Heart left ventricle (tissue), 16 donors: ENCODE measurements at regions not wholly inside any gene's neighbourhood (a gene's known extent, or its start where the extent isn't known, plus 50 kb on each side); places are given as distances from the start of the nearest gene placed in this dataset.

Source experiments
- ATAC-seq, 4 donors: fragments of 200-7000 bp; cut with Tn5 transposase; one replicate each; pipeline ENCODE4 v1.9.1; 2020 to 2022; ENCODE audit warnings: moderate library complexity in 4 of 4, mild to moderate bottlenecking in 3 of 4, moderate number of reproducible peaks in 1 of 4
- DNase-seq, 5 donors: peaks; one replicate each; pipeline ENCODE4 v3.0.0-alpha.2; 2020
- H3K27ac ChIP-seq, 12 donors: fragments of 200-600 bp; sonication (generic) in 4 of 12; one replicate each; pipeline versions ENCODE4 v1.5.0 to v1.8.0; 2016 to 2022; ENCODE audit warnings: mild to moderate bottlenecking in 2 of 12
- H3K27me3 ChIP-seq, 9 donors: fragments of 200-600 bp; sonication (generic) in 2 of 9; one replicate each; pipeline versions ENCODE4 v1.5.1 to v1.8.0; 2016 to 2022; ENCODE audit warnings: mild to moderate bottlenecking in 3 of 9
- H3K36me3 ChIP-seq, 9 donors: fragments of 200-600 bp; sonication (generic) in 2 of 9; one replicate each; pipeline versions ENCODE4 v1.5.0 to v1.8.0; 2018 to 2022; ENCODE audit warnings: mild to moderate bottlenecking in 2 of 9
- H3K4me1 ChIP-seq, 12 donors: fragments of 200-600 bp; sonication (generic) in 4 of 12; one replicate each; pipeline versions ENCODE4 v1.5.0 to v1.8.0; 2016 to 2022; ENCODE audit warnings: mild to moderate bottlenecking in 3 of 12
- H3K4me3 ChIP-seq, 12 donors: fragments of 200-600 bp; sonication (generic) in 4 of 12; one replicate each; pipeline versions ENCODE4 v1.5.0 to v1.8.0; 2017 to 2022; ENCODE audit warnings: mild to moderate bottlenecking in 9 of 12, moderate library complexity in 4 of 12
- H3K9me3 ChIP-seq, 12 donors: fragments of 200-600 bp; sonication (generic) in 4 of 12; one replicate each; pipeline versions ENCODE4 v1.5.0 to v1.8.0; 2016 to 2022; ENCODE audit warnings: mild to moderate bottlenecking in 1 of 12
- CTCF ChIP-seq, 12 donors: fragments of 200-600 bp; sonication (generic) in 4 of 12; IDR thresholded peaks; one replicate each; pipeline versions ENCODE4 v1.5.0 to v1.8.0; 2018 to 2022; ENCODE audit warnings: antibody characterized with exemption in 12 of 12, mild to moderate bottlenecking in 5 of 12
- POLR2A ChIP-seq, 2 donors: fragments of 450-650 bp; IDR thresholded peaks; one replicate each; pipeline ENCODE4 v1.6.1; 2017; ENCODE audit warnings: antibody characterized with exemption in 2 of 2, mild to moderate bottlenecking in 2 of 2, moderate library complexity in 2 of 2
- WGBS, 4 donors: extraction: QIAGEN DNeasy Blood & Tissue Kit in 2 of 4; methylation state at CpG; one replicate each; pipeline versions ENCODE4 v1.1.5 to v1.1.7; 2013 to 2018; 5-methylcytosine and 5-hydroxymethylcytosine counted together
- intact Hi-C, 10 donors: fragments of 100-400 bp; cut with DNase I; formaldehyde crosslinking; loops; one replicate each; pipeline versions ENCODE4 v1.11.1 to v1.14.2; 2022
- donor health status: ischemic (EF 13 %, LVEDD 7.1; RV severe dilation, severe dysfunction).
- donor health status: healthy with polysubstance abuse.
- donor health status: DM: no; HTN: yes; CAD: no.
- donor health status: DM: no; HTN: no; CAD: no.
- donor health status: ischemic (EF 25% LVEDD 6.9; RV normal size, moderate dysfunction).
- donor health status: ischemic (EF 25% LVEDD 5.7; RV mildly dilated, moderate dysfunction).
- donor health status: healthy.
- donor health status: DM: yes; HTN: yes; CAD: no.
- donor health status: ischemic (EF 35%, LVEDD 5.7; RV mildly dilated, moderate dysfunction).
- donor health status: nonischemic (EF 11% LVEDD 7.7; RV severe dilation, severe dysfunction).
- donor health status: DM: yes; HTN: yes; CAD: no.
- donor health status: PGD.
- donor health status: ischemic (EF 29% LVEDD 5.4; RV normal size, mild dysfunction).
- donor health status: nonischemic (EF 23%, LVEDD 6.1; RV moderate dilation, normal function).

GRCh38 chrX:42274151-42274550 is 350.8 kb upstream of the CASK start:
- WGBS, 4 donors: 58 to 81% (median 75%) methylated on average over 2 of the region's 2 CpGs
- Histone ChIP-seq H3K27me3 (no peaks in the 10 kb centered on the region), H3K36me3 (no peaks in the 10 kb centered on the region), H3K9me3 (no peaks in the 10 kb centered on the region), H3K27ac (no peak overlapping the region), H3K4me3 (no peak overlapping the region), H3K4me1 (no peaks in the 10 kb centered on the region)
- no peak for TF ChIP-seq POLR2A (IDR thresholded peaks at IDR 0.05)
- no peak for TF ChIP-seq CTCF (IDR thresholded peaks at IDR 0.05)
- intact Hi-C loops: no loop called here
- DNase-seq: no peak
- ATAC-seq: no peak

DNA sequence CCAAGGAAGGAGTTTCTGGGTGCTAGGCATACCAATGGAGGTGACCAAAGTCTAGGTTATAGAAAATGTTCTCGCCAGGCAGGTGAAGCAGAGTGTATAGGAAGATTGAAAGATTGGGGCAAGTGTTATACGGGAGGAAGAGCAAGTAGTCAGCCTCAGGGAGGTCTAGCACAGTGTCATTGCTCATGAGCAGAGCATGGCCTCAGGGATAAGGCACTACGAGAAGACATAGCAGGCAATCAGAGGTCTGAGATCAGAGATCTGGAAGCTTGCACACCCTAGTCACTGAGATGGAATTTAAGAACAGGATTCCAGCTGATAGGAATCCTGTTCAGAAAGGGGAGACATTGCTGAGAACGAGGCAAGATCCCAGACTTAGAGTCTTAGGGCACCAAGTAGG is 350.0 kb upstream of the CASK start:
- Histone ChIP-seq H3K4me3 (no peak overlapping the region), H3K9me3 (no peaks in the 10 kb centered on the region), H3K4me1 (no peaks in the 10 kb centered on the region), H3K27ac (no peak overlapping the region), H3K27me3 (no peaks in the 10 kb centered on the region), H3K36me3 (no peaks in the 10 kb centered on the region)
- no peak for TF ChIP-seq CTCF (IDR thresholded peaks at IDR 0.05)
- no peak for TF ChIP-seq POLR2A (IDR thresholded peaks at IDR 0.05)
- intact Hi-C loops: no loop called here
- 60 to 80% (median 70%) methylated on average over 4 of the region's 4 CpGs for WGBS, 4 donors
- no peak for ATAC-seq
- no peak for DNase-seq

- ATAC-seq (no peak), DNase-seq (no peak)
- Histone ChIP-seq H3K4me3 (no peak overlapping the region), H3K4me1 (no peaks in the 10 kb centered on the region), H3K27ac (no peak overlapping the region), H3K36me3 (no peaks in the 10 kb centered on the region), H3K27me3 (no peaks in the 10 kb centered on the region), H3K9me3 (no peaks in the 10 kb centered on the region)
- WGBS, 4 donors: 49 to 81% (median 68%) methylated on average over 2 of the region's 2 CpGs
- intact Hi-C loops: no loop called here
- TF ChIP-seq CTCF (IDR thresholded peaks at IDR 0.05) (no peak), POLR2A (IDR thresholded peaks at IDR 0.05) (no peak)
These were observed 345.8 kb upstream of the CASK start for GRCh38 chrX:42269186-42269585.

DNA sequence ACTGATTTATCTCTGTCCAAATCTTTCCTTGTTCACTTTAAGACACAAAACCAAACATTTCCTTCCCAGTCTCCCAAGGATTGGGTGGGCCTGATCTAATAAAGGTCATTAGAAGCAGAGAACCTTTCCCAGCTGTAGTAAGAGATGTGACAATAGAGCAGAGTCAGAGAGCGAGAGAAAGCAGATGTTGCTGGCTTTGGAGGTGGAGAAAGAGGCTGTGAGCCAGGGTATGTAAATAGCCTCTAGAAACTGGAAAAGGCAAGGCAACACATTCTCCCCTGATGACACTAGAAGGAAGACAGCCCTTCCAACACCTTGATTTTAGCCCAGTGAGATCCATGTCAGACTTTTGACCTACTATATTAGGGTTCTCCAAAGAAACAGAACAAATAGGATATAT is 337.5 kb upstream of the CASK start:
- DNase-seq: no peak
- H3K27me3 ChIP-seq: no peaks in the 10 kb centered on the region
- peaks cover 0 to 6% (median 0%) of the 10 kb centered on the region in 12 donors for H3K9me3 ChIP-seq
- no peak for TF ChIP-seq CTCF (IDR thresholded peaks at IDR 0.05)
- TF ChIP-seq POLR2A (IDR thresholded peaks at IDR 0.05): no peak
- no peaks in the 10 kb centered on the region for H3K4me1 ChIP-seq
- intact Hi-C loops: no loop called here
- H3K36me3 ChIP-seq: no peaks in the 10 kb centered on the region
- WGBS, 4 donors: 55 to 72% (median 66%) methylated on average over 1 of the region's 1 CpG
- no peak overlapping the region for H3K27ac ChIP-seq
- H3K4me3 ChIP-seq: no peak overlapping the region
- ATAC-seq: no peak
